ENCODE measurements at regions not wholly inside any gene's neighbourhood (a gene's known extent, or its start where the extent isn't known, plus 50 kb on each side); places are given as distances from the start of the nearest gene placed in this dataset.
A peak's percentile ranks its signal among the peaks of the same experiment; 100 is the strongest.

DNA sequence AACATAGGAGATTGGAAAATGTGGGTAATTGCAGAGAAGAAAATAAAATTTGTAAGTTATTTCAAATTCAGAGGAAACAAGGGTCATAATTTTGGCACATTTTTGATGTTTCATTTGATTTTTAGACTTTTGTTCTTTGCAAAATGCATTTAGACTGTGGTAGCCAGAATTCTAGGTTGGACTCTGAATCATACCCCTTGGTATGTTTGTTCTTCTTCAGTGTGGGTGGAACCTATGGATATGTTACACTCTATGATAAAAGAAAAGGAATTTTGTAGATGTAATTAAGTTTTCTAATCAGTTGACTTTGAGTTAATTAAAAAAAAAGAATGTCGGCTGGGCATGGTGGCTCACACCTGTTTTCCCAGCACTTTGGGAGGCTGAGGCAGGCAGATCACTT, 827.0 kb downstream of the AACS start:
- peak; percentile 24 for DNase-seq (ENCODE audit: low spot score)
- CTCF ChIA-PET, result no interaction called here
- POLR2A ChIA-PET (ENCODE audit: low non-redundant PET), result no interaction called here
- H3K27ac ChIP-seq, result no peak overlapping the region; the same call in 1 of the 2 replicates
- TF ChIP-seq, protein P1, sequence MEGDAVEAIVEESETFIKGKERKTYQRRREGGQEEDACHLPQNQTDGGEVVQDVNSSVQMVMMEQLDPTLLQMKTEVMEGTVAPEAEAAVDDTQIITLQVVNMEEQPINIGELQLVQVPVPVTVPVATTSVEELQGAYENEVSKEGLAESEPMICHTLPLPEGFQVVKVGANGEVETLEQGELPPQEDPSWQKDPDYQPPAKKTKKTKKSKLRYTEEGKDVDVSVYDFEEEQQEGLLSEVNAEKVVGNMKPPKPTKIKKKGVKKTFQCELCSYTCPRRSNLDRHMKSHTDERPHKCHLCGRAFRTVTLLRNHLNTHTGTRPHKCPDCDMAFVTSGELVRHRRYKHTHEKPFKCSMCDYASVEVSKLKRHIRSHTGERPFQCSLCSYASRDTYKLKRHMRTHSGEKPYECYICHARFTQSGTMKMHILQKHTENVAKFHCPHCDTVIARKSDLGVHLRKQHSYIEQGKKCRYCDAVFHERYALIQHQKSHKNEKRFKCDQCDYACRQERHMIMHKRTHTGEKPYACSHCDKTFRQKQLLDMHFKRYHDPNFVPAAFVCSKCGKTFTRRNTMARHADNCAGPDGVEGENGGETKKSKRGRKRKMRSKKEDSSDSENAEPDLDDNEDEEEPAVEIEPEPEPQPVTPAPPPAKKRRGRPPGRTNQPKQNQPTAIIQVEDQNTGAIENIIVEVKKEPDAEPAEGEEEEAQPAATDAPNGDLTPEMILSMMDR (conservative IDR thresholded peaks at IDR 0.05; ENCODE audit: low read depth), result no peak

DNA sequence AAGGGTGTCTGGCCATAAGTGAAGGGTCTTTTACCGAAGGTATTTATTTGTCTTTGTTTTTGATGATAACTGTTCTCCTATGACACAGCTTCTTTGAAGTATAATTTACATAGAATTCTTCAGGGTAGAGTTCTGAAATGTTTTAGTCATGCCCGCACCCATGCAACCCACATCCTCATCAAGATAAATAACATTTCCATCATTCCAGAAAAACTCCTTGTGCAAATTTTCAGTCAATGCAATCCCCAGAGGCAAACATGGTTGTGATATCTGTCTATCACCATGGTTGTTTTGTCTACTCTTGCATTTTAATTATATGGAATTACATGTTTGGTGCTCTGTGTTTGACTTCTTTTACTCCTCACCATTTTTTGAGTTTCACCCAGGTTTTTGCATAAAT, 837.8 kb downstream of the AACS start:
- no peak for DNase-seq (ENCODE audit: low spot score)
- ChIA-PET CTCF (no interaction called here), POLR2A (ENCODE audit: low non-redundant PET) (no interaction called here)
- H3K27ac ChIP-seq, result no peak overlapping the region
- TF ChIP-seq, protein P1 (conservative IDR thresholded peaks at IDR 0.05; ENCODE audit: low read depth), result no peak

DNA sequence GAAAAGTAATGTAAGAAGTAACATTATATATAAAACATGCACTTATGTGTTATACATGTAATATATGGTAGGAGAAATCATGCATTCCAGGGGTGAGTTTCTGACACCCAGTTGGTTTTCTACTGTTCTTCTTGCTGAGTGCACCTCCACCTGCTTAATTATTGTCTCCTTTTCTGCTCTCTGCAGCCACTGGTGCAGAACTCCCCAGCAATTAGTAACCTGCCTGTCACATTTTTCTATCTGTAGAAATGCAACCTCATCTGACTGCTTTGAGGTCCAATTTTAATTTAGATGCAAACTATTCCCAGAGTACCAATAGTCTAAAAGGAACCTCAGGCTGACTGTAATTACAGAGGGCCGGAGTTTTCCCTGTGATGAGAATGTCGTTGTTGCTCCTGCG, 842.1 kb downstream of the AACS start:
- CTCF ChIA-PET, result no interaction called here
- H3K27ac ChIP-seq, result no peak overlapping the region
- no peak for DNase-seq (ENCODE audit: low spot score)
- TF ChIP-seq, protein P1 (conservative IDR thresholded peaks at IDR 0.05; ENCODE audit: low read depth), result no peak
- POLR2A ChIA-PET (ENCODE audit: low non-redundant PET), result no interaction called here

DNA sequence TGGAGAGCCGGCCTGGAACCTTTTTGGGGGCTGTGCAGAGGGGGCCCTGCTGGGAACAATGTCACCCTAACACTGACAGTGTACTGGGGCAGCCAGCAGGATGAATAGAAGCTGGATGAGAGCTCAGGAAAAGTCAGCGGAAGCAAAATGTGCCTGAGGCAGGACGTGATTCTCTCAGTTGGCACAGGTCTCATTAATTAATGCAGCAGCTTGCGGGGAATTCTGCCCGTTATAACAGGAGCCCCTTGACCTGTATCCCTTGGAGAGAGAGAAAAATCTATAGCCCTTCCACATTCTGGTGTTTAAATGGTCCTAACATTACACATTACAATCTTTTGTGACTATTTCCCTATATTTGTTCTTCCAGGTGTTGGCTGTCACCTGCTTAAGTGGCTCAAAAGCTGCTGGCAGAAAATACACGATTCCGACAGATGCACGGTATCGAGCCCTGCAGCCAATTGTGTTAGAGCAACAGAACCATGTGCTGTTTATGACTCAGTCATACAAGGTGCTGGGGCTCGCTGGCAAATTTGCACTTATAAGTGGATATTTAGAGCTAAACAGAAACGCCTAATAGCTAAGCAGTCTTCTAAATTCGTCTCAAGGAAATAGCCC, 854.7 kb downstream of the AACS start:
- ChIA-PET POLR2A (ENCODE audit: low non-redundant PET) (no interaction called here), CTCF (no interaction called here)
- no peak for DNase-seq (ENCODE audit: low spot score)
- H3K27ac ChIP-seq, result no peak overlapping the region
- TF ChIP-seq, protein P1 (conservative IDR thresholded peaks at IDR 0.05; ENCODE audit: low read depth), result no peak

DNA sequence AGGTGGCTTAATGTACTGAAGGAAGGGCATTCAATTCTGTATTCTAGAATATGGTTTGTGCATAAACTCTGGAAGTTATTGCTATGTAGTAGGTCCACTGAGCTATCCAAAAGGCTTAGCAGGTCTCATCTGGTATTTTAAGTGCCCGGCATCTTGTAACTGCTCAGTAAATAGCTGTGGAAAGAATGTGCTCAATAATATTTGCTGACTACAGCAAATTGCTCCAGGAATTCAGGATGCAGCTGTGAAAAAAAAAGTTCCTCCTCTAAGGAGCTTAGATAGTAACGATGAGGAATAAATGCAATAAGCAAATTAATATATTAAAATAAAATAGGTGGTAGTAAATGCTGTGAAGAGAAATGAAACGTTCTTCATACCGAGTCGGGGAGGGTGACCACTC, 857.1 kb downstream of the AACS start:
- H3K27ac ChIP-seq, result no peak overlapping the region
- TF ChIP-seq, protein P1 (conservative IDR thresholded peaks at IDR 0.05; ENCODE audit: low read depth), result no peak
- POLR2A ChIA-PET (ENCODE audit: low non-redundant PET), result no interaction called here
- CTCF ChIA-PET, result no interaction called here
- no peak for DNase-seq (ENCODE audit: low spot score)

DNA sequence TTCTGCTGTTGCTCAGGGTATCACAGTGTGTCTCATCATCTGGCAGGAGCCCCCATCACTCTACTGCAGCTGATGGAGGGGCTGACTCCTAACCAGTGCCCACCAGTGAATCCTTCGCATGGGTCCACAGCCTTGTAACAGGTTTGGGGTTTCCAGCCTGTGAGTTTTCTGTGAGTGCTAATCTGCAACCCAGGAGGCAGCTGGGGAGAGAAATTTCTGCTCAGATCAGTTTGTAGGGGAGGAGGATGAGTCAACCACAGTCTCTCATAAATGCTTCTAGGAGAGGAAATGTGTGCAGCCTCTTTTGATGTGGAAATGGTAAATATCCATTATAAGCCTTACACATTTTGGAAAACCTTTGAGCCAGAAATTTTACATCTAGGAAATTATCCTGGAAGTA, 871.3 kb downstream of the AACS start:
- CTCF ChIA-PET, result no interaction called here
- POLR2A ChIA-PET (ENCODE audit: low non-redundant PET), result no interaction called here

More for the DNA sequence above, 871.3 kb downstream of the AACS start:
- DNase-seq (ENCODE audit: low spot score), result no peak
- TF ChIP-seq, protein P1 (conservative IDR thresholded peaks at IDR 0.05; ENCODE audit: low read depth), result no peak
- H3K27ac ChIP-seq, result no peak overlapping the region

Measured in RWPE1 (cell line).